Activated CD4-positive, alpha-beta T cell treated with anti-CD3 and anti-CD28 coated beads, Interleukin-2, amount 10 ng/mL, durations not matched to agents 7 days and 5 days (primary cell): ENCODE measurements at regions not wholly inside any gene's neighbourhood (a gene's known extent, or its start where the extent isn't known, plus 50 kb on each side); places are given as distances from the start of the nearest gene placed in this dataset.
"Not testable (repeated sequence)": the region's sequence is repeated elsewhere in the genome, so short reads cannot be mapped to it uniquely, and the experiment has no call there.

Source experiments
- CTCF ChIA-PET: fragments of 350-600 bp; sonication (Branson Sonifier 250); formaldehyde crosslinking; loops from one replicate; lab custom pipeline; 2021; ENCODE audit warnings: antibody characterized with exemption; lab: Charles Lee
- POLR2A ChIA-PET: fragments of 350-600 bp; sonication (Branson Sonifier 250); formaldehyde crosslinking; loops from one replicate; lab custom pipeline; 2021; ENCODE audit warnings: antibody characterized with exemption; lab: Charles Lee
- DNase-seq: peaks from one replicate; pipeline ENCODE4 v3.0.0-alpha.2; 2020
- H3K27ac Mint-ChIP-seq: one replicate; pipeline ENCODE4 v1.8.0; 2021; ENCODE audit warnings: mild to moderate bottlenecking, moderate library complexity, mixed read lengths
- H3K27me3 Mint-ChIP-seq: one replicate; pipeline ENCODE4 v1.8.0; 2021; ENCODE audit warnings: mixed read lengths
- H3K36me3 Mint-ChIP-seq: one replicate; pipeline ENCODE4 v1.8.0; 2021; ENCODE audit warnings: low read depth, mixed read lengths
- H3K4me1 Mint-ChIP-seq: one replicate; pipeline ENCODE4 v1.8.0; 2021; ENCODE audit warnings: mixed read lengths
- H3K4me3 Mint-ChIP-seq: one replicate; pipeline ENCODE4 v1.8.0; 2021; ENCODE audit warnings: mild to moderate bottlenecking, moderate library complexity, mixed read lengths
- H3K9me3 Mint-ChIP-seq: one replicate; pipeline ENCODE4 v1.8.0; 2021; ENCODE audit warnings: mixed read lengths

DNA sequence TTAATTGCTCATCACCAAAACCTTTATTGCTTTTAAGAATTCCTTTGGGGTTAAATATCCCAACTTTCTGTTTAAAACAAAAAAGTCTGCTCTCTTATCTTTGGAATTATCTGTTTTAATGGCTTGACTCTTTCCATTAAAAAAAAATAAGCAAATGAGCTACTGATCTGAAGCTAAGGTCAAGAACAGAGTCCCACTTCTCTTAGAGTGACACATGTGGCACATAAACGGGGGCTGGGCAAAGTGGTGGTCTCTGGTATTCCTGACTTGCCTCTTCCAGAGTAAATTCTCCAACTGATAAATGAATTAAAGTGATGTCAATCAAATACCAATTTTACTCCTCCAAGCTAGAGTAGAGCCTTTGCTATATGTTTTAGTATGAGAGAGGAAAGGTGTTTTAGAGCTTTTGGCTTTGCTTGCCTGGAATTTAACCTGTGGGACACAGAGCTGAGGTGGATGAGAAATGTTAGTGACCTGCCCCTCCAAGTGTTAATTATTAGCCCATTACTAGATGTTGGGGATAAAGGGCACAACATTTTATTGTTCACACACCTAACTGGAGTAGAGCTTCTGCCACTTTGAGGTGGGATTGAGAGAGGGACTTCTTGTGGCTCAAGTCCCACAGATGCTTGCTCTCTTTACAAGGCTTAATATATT, 864.0 kb downstream of the LRRIQ3 start:
- Mint-ChIP-seq H3K4me3 (no peak overlapping the region), H3K9me3 (peaks cover 14% of the 10 kb centered on the region), H3K36me3 (no peaks in the 10 kb centered on the region), H3K27me3 (no peaks in the 10 kb centered on the region), H3K27ac (no peak overlapping the region), H3K4me1 (no peaks in the 10 kb centered on the region)
- CTCF ChIA-PET = interaction anchor here (0.6 kb wide), 1 partner anchor 368 kb away, joined by 3 read pairs; no protein-coding TSS in a partner anchor
- DNase-seq = no peak
- POLR2A ChIA-PET = no interaction called here

DNA sequence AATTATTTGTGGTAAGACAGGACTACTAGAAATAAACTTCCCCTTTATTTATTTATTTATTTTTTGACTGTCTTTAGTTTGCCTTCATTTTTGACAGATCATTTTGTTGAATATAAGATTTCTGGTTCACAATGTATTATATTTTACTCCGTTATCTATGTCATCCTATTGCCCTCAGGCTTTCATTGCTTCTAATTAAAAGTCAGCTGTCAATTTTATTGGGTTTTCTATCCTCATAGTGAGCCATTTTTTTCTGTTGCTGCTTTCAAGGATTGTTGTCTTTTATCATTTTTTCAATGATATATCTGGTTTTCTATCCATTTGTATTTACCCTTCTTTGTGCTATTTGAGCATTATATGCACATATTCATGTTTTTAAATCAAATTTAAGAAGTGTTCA, 866.2 kb downstream of the LRRIQ3 start:
- no peaks in the 10 kb centered on the region for H3K27me3 Mint-ChIP-seq
- H3K4me3 Mint-ChIP-seq = no peak overlapping the region
- ChIA-PET POLR2A (no interaction called here), CTCF (no interaction called here)
- H3K27ac Mint-ChIP-seq = no peak overlapping the region
- H3K9me3 Mint-ChIP-seq = peaks cover 16% of the 10 kb centered on the region
- H3K36me3 Mint-ChIP-seq = no peaks in the 10 kb centered on the region
- no peak for DNase-seq
- H3K4me1 Mint-ChIP-seq = no peaks in the 10 kb centered on the region

DNA sequence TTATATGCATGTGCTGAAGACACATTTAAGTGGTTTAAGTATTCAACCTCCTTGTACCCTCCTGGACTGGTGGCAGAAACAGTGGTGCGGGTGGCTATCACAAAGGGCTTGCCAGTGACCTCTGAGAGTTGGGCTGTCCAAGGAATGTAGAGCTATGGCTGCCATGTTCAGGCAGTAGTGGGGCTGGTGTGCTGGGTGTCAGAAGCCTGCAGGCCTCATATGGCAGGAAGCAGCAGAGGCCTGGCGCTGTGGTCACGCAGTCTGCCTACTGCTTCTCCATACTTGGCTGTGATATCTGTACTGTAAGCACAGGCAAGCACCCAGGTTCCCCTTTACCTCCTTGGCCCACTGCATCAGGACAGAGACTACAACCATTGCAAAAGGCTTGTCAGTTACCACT, 870.0 kb downstream of the LRRIQ3 start:
- no peak overlapping the region for H3K27ac Mint-ChIP-seq
- CTCF ChIA-PET = no interaction called here

DNA sequence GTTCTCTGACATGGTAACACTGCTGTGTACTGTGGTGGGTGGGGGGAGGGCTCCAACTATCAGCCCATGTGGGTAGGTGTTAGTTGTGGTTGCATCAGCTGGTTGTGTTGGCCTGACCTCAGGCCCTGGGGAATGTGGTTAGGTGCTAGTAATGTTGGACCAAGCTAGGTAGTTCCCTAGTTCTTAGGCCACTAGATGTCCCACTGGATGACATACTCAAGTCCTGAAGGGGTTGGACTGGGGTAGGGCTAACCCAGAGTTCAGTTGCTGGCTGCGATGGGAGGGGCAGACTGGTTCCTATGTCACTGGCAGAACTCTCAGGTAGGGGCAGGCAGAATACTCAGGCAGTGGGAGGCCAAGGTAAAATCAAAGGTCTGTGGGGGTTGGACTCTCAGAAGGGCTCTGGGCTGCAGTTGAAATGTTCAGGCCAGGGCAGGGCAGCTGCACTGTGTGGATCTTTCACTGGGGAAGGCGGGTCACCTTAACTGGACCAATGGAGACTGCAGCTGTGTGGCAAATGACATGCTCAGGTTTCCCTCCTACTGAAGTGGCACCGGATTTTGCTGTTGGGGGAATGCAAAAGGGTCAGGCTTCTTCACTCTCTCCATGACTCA, 870.7 kb downstream of the LRRIQ3 start:
- CTCF ChIA-PET = no interaction called here
- no peaks in the 10 kb centered on the region for H3K27me3 Mint-ChIP-seq
- no peak for DNase-seq
- H3K36me3 Mint-ChIP-seq = no peaks in the 10 kb centered on the region
- H3K9me3 Mint-ChIP-seq = peaks cover 9% of the 10 kb centered on the region
- POLR2A ChIA-PET = no interaction called here
- H3K27ac Mint-ChIP-seq = no peak overlapping the region
- H3K4me3 Mint-ChIP-seq = no peak overlapping the region
- no peaks in the 10 kb centered on the region for H3K4me1 Mint-ChIP-seq

More for the DNA sequence above, 870.0 kb downstream of the LRRIQ3 start:
- Mint-ChIP-seq H3K36me3 (no peaks in the 10 kb centered on the region), H3K9me3 (peaks cover 12% of the 10 kb centered on the region), H3K27me3 (no peaks in the 10 kb centered on the region), H3K4me1 (no peaks in the 10 kb centered on the region), H3K4me3 (no peak overlapping the region)
- POLR2A ChIA-PET = no interaction called here
- DNase-seq = no peak

DNA sequence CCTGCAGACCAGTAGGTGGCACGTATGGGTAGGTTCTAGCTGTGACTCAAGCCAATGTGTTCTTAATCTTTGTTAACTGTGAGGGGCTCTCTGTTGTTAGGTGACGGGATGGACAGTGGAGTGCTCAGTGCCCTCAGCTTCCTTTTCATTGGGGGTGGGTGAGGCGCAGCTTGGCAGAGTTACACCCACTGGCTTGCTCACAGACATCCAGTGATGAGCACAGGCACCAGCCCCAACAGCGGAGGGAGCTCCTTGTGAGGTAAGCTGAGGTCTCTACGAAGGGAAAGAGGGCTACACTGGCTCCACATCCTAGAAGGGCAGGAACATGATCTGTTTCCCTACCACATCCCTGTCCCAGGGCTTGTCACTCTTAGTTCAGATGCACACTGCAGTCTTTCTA, 871.3 kb downstream of the LRRIQ3 start:
- no peak for DNase-seq
- no peaks in the 10 kb centered on the region for H3K36me3 Mint-ChIP-seq
- ChIA-PET POLR2A (no interaction called here), CTCF (no interaction called here)
- no peak overlapping the region for H3K4me3 Mint-ChIP-seq
- H3K9me3 Mint-ChIP-seq = peaks cover 4% of the 10 kb centered on the region
- H3K27ac Mint-ChIP-seq = no peak overlapping the region
- no peaks in the 10 kb centered on the region for H3K27me3 Mint-ChIP-seq
- no peaks in the 10 kb centered on the region for H3K4me1 Mint-ChIP-seq

DNA sequence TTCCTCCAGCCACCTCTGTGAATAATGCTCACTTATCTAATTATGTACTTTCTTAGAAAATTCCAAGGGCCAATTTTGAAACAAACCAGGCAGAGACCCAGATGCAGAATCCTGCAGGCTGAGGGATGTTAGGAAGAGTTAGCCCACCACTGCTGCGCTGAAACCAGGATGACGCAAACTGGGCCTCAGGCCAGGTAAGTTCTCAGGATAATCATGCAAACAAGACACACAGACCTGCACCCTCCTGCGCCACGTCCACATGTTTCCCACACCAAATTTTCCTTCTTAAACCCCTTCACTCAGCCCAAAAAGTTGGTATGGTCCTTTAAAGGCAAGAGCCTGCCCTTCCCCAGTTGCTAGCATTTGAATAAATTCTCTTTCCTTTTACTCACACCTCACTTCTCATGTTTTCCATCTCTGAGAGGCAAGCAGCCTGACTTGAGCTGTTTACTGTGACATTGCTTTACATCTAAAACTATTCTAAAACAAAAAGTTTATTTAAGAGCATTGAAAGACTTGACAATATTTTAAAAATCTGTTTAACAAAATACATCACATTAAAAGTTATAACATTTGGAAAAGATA, 887.1 kb downstream of the LRRIQ3 start:
- CTCF ChIA-PET = no interaction called here
- DNase-seq = no peak
- no peak overlapping the region for H3K27ac Mint-ChIP-seq
- H3K4me1 Mint-ChIP-seq = no peaks in the 10 kb centered on the region
- H3K9me3 Mint-ChIP-seq = peaks cover 7% of the 10 kb centered on the region
- H3K36me3 Mint-ChIP-seq = no peaks in the 10 kb centered on the region
- POLR2A ChIA-PET = no interaction called here
- H3K27me3 Mint-ChIP-seq = no peaks in the 10 kb centered on the region
- no peak overlapping the region for H3K4me3 Mint-ChIP-seq

DNA sequence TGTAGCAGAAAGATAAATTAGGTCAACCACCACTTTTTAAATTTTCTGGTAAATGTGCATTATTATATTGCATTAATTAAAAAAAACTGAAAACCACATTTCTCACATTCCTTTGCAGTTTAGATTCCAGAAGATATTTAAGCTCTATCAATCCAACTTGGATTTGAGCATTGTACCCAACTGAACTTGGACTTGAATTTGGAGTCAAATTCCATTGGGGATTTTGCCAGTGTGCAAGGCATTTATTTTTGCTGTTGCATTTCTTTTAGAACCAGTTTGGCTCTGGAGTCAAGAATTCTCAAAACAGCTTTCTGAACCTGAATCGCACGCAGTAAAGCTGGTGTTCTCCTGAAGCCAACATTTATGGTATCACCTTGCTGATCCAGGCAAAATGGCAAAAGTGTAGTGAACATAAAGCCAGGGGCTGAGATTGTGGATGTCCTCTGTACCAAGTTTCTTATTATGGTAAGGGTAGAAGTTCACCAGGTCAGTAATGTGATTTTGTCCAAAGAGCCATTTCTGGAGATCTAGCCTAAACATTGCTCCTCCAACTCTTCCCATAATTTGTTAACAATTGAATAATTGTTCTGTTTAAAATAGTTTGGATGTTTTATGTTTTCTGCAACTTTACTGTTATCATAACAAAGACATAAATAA, 890.9 kb downstream of the LRRIQ3 start:
- no peak overlapping the region for H3K27ac Mint-ChIP-seq
- H3K27me3 Mint-ChIP-seq = no peaks in the 10 kb centered on the region
- no peaks in the 10 kb centered on the region for H3K4me1 Mint-ChIP-seq
- no peak overlapping the region for H3K4me3 Mint-ChIP-seq
- no peak for DNase-seq
- CTCF ChIA-PET = no interaction called here
- H3K9me3 Mint-ChIP-seq = peaks cover 13% of the 10 kb centered on the region
- H3K36me3 Mint-ChIP-seq = no peaks in the 10 kb centered on the region
- POLR2A ChIA-PET = no interaction called here

DNA sequence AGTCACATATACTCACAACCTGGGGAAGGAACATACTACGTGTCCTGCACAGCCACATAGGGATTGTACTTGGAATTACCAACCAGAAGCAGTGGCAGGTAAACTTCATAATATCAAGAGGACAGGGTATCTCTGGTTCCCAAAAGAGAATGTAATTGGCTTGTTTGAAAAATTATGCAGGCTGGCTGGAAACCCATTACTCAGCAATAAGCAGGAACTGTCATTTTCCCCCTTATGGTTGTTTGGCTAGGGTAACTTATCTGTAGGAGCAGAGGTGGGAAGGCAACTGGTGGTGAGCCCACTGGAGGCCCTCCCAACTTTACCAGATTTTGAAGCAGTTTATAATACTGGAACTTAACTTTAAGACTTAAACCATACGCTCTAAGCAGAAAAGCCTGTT, 924.1 kb downstream of the LRRIQ3 start:
- ChIA-PET CTCF (no interaction called here), POLR2A (no interaction called here)
- no peaks in the 10 kb centered on the region for H3K36me3 Mint-ChIP-seq
- H3K4me3 Mint-ChIP-seq = no peak overlapping the region
- no peak for DNase-seq
- H3K4me1 Mint-ChIP-seq = no peaks in the 10 kb centered on the region
- no peak overlapping the region for H3K27ac Mint-ChIP-seq
- H3K27me3 Mint-ChIP-seq = no peaks in the 10 kb centered on the region
- peaks cover 21% of the 10 kb centered on the region for H3K9me3 Mint-ChIP-seq

DNA sequence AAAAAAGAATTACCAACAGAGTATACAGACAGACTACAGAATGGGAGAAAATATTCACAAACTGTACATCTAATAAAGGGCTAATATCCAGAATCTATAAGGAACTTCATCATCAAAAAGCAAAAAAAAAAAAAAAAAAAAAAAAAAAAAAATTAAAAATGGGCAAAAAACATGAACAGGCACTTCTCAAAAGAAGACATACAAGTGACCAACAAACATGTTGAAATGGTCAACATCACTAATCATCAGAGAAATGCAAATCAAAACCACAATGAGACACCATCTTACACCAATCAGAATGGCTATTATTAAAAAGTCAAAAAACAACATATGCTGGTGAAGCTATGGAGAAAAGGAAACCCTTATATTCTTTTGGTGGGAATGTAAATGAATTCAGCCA, 952.8 kb downstream of the LRRIQ3 start:
- DNase-seq, POLR2A ChIA-PET, H3K4me3 Mint-ChIP-seq, H3K36me3 Mint-ChIP-seq, H3K27ac Mint-ChIP-seq, H3K27me3 Mint-ChIP-seq, H3K4me1 Mint-ChIP-seq, CTCF ChIA-PET: not testable (repeated sequence)
- H3K9me3 Mint-ChIP-seq = peaks cover 19% of the 10 kb centered on the region

DNA sequence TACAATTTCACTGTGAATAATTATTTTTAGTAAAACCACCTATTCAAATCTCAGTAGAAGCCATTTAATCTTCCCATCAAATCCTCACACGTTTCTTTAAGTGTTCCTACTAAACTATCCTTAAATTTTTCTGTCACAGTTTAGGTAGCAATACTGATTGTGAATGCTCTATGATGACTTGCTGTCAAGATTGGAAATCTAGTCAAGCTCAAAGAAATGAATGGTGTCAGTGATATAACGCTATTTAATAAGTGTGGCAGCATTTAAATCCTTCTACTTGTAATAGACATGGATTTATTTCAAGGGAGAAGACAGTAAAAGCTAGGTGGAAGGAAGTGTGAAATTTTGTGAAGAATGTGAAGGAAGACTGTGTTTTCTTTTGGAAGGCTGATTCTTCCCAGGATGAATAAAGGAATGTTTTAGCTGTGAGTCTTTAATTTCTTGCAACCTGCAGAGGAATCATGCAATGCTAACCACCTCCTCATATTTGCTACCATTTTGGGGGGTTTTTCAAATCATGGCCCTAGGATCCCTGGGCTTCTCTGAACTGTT, 936.7 kb upstream of the NEGR1 start:
- POLR2A ChIA-PET = no interaction called here
- peaks cover 15% of the 10 kb centered on the region for H3K9me3 Mint-ChIP-seq
- H3K36me3 Mint-ChIP-seq = no peaks in the 10 kb centered on the region
- no peak for DNase-seq
- CTCF ChIA-PET = no interaction called here
- no peak overlapping the region for H3K4me3 Mint-ChIP-seq
- no peak overlapping the region for H3K27ac Mint-ChIP-seq
- H3K27me3 Mint-ChIP-seq = no peaks in the 10 kb centered on the region
- H3K4me1 Mint-ChIP-seq = no peaks in the 10 kb centered on the region

DNA sequence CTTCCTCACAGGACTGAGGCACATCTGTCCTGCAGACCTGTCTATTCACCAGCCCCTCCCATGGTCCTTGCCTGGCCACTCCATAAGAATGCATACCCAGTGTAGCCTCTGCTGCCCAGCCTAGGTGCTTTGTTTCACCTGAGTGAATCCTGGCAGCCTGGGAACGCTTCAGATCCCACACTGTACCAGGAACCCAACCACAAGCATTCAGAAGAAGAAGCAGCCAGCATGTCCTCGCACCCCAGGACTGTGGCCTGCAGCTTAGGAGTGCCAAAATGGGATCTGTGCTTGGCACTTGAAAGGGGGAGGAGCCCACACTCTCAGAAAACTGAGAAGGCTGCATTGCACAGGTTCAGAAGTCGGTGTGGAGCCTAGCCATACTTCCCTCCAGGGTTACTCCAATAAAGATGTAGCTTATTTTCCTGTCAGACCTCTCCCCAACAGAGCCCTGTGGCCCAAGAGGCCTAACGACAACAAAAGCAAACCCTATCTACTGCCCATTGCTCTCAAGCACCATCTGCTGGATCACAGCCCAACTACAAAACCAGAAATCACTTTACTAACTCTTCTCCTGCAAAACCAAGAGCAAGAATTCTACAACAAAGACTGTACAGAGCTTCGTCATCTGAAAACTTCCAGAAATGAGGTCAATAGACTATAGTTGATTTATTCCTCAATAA, 923.1 kb upstream of the NEGR1 start:
- ChIA-PET CTCF (no interaction called here), POLR2A (no interaction called here)
- Mint-ChIP-seq H3K9me3 (peaks cover 7% of the 10 kb centered on the region), H3K4me3 (no peak overlapping the region), H3K27ac (no peak overlapping the region), H3K27me3 (no peaks in the 10 kb centered on the region), H3K4me1 (no peaks in the 10 kb centered on the region), H3K36me3 (no peaks in the 10 kb centered on the region)
- DNase-seq = no peak

DNA sequence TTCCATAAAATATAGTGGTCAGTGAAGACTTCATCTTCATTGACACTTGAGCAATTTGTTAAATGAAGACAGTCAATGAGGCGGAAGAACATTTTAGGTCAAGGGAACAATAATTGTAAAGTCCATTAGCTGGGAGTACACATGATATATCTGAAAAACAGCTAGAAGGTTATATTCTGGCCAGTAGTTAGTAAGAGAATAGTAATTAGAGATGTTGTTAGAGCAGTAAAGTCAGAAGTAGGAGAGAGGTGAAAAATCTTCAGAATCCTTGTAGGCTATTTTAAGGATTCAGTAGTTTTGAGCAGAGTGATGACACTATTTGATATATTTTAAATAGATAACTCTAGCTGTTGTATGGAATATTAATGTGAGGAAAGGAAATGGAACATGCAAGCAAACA, 915.6 kb upstream of the NEGR1 start:
- peaks cover 5% of the 10 kb centered on the region for H3K9me3 Mint-ChIP-seq
- DNase-seq = no peak
- H3K27me3 Mint-ChIP-seq = no peaks in the 10 kb centered on the region
- POLR2A ChIA-PET = no interaction called here
- H3K27ac Mint-ChIP-seq = no peak overlapping the region
- no peaks in the 10 kb centered on the region for H3K36me3 Mint-ChIP-seq
- no peak overlapping the region for H3K4me3 Mint-ChIP-seq
- H3K4me1 Mint-ChIP-seq = no peaks in the 10 kb centered on the region
- CTCF ChIA-PET = no interaction called here

DNA sequence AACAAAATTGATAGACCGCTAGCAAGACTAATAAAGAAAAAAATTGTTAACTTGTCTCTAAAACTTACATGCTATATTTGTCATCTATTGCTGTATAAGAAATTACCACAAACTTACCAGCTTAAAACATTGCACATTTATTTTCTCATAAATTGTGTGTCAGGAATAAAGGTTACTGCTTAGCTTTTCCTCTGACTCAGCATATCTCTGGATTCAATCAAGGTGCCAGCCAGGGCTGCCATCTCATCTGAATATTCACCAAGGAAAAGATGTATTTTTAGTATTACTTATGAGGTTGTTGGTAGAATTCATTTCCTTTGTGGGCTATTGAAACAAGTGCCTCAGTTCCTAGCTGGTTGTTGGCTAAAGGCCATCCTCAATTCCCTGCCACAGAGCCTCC, 912.6 kb upstream of the NEGR1 start:
- CTCF ChIA-PET = no interaction called here

More for the DNA sequence above, 912.6 kb upstream of the NEGR1 start:
- H3K4me3 Mint-ChIP-seq = no peak overlapping the region
- POLR2A ChIA-PET = no interaction called here
- H3K9me3 Mint-ChIP-seq = peaks cover 3% of the 10 kb centered on the region
- H3K4me1 Mint-ChIP-seq = no peaks in the 10 kb centered on the region
- H3K36me3 Mint-ChIP-seq = no peaks in the 10 kb centered on the region
- H3K27ac Mint-ChIP-seq = no peak overlapping the region
- no peak for DNase-seq
- H3K27me3 Mint-ChIP-seq = no peaks in the 10 kb centered on the region
